GM18870 (cell line): ENCODE measurements at regions not wholly inside any gene's neighbourhood (a gene's known extent, or its start where the extent isn't known, plus 50 kb on each side); places are given as distances from the start of the nearest gene placed in this dataset.
"Not testable (repeated sequence)": the region's sequence is repeated elsewhere in the genome, so short reads cannot be mapped to it uniquely, and the experiment has no call there.

Experiments used
- ATAC-seq: cut with Tn5 transposase; IDR thresholded peaks from one replicate; pipeline ENCODE4 v1.9.1; 2021; ENCODE audit warnings: moderate library complexity; ENCODE audit not compliant: unreplicated experiment

DNA sequence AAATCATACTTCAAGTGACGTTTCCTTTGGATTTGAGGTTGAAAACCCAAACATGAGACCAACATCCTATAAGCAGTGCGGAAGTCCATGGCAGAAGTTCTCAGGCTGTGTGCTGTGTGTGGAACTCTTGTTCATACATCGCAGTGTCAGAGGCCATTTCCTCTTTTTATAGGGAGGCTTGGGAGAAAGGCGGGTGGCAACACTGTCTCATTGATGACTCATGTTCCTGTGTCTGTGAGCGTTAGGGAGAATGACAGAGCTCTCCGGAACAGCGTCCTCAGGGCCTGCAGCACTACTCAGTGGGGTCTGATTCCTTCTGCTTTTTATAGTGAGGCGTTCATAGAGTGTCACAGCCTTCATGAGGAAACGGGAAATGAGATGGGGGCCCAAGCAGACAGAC lies 98.8 kb upstream of the BASP1 start:
- peak; percentile 78 for ATAC-seq

- no peak for ATAC-seq
Measured at GRCh38 chr5:17120209-17120608, 97.2 kb upstream of the BASP1 start.

DNA sequence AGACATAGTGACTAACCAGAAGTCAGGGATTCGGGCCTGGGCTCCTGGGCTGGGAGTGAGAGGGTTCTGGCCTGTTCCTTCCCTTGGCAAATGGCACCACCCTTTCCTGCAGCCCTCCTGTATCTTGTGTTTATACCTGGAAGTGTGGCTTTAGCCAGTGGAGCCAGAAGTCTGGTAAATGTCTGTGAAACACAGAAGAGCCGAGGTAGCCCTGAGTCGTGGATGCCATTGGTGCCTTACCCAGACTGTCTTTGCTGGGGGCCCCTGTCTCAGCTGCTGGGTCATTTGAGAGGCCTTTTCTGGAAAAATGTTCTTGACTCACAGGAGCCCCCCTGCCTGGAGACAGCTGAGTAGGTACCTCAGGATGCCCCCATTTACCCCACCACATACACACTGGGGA lies 95.7 kb upstream of the BASP1 start:
- no peak for ATAC-seq

GRCh38 chr5:17123010-17123409 lies 94.4 kb upstream of the BASP1 start:
- ATAC-seq: no peak

DNA sequence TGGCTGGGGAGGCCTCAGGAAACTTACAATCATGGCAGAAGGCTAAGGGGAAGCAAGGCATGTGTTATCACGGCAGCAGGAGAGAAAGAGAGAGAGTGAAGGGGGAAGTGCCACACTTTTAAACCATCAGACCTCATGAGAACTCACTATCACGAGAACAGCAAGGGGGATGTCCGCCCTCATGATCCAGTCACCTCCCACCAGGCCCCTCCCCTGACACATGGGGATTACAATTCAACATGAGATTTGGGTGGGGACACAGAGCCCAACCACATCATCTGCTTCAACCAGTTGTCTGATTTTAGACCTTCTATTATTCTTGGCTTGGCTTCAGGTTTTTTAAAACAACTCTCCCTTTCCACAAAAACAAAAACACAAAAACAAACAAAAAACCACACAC lies 93.7 kb upstream of the BASP1 start:
- not testable (repeated sequence) for ATAC-seq

DNA sequence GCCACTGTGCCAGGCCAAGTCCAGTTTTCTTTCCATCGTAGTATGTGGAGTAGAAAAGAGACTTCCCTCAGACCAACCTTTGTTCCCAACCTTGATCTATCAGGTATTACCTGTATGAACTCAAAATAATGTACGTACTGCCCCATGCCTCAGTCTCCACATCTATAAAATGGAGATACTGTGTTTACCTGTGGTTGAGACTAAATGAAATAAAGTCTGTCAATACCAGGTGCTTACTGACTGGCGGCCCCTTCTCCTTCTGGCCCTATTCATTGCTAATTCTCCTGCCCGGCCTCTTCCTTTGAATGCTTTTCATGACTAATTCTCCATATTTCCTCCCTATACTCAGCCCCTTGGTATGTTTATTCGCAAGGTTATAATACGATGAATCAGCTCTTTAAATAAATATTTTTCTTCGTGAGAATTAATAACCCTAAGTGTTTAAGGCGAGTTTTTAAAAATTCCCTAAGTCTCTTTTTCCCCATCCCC lies 89.6 kb upstream of the BASP1 start:
- ATAC-seq: no peak

- ATAC-seq: no peak
Measured at GRCh38 chr5:17129093-17129849, 88.2 kb upstream of the BASP1 start.

- ATAC-seq: not testable (repeated sequence)
Measured at GRCh38 chr5:17130302-17130701, 87.1 kb upstream of the BASP1 start.

DNA sequence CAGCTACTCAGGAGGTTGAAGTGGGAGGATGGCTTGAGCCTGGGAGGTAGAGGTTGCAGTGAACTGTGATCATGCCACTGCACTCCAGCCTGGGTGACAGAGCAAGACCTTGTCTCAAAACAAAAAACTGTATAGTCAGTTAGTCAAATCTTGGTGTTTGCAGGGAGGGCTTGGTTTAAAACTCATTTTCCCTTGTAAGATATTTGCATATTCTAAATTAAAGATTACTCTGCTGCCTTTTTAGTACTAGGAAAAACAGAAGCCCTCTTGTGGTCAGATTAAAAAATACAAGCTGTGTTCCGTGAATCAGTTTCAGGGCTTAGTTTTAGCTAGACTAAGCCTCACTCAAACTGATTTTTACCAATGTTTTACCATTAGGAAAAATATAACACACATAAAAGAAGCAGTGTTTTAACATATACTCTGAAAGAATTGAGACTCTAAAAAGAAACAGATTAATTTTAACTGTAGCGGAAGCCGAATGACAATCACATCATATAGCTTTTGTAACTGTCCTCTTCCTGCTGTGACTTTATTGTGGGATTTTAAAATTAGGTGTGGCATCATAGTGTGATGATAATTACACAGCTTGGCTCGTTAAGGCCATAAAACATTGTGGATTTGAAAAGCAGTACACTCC lies 84.9 kb upstream of the BASP1 start:
- peak; percentile 70 for ATAC-seq

GRCh38 chr5:17135050-17135449 lies 82.4 kb upstream of the BASP1 start:
- ATAC-seq: no peak

DNA sequence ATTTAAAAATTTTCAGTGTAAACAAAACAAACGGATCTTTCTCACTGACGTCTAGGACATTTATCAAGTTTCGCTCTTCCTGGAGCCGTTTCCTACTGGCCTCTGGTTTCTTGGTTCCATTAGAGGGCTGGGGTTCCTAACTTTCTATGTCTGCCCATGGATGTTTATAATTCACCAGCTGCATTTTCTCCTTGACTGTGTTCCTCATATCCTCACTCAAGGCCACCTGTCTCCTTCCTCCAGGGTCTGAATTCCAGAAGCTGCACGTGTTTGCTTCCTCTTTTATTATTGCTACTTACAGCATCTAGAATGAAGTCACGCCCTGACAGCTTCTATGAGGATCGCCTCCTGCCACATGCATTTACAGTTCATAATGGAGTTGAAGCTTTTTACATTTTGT lies 74.1 kb upstream of the BASP1 start:
- no peak for ATAC-seq

GRCh38 chr5:17146280-17146841 lies 71.1 kb upstream of the BASP1 start:
- no peak for ATAC-seq

- no peak for ATAC-seq
Measured at GRCh38 chr5:17147170-17147569, 70.3 kb upstream of the BASP1 start.

GRCh38 chr5:17147617-17148016 lies 69.8 kb upstream of the BASP1 start:
- ATAC-seq: no peak

DNA sequence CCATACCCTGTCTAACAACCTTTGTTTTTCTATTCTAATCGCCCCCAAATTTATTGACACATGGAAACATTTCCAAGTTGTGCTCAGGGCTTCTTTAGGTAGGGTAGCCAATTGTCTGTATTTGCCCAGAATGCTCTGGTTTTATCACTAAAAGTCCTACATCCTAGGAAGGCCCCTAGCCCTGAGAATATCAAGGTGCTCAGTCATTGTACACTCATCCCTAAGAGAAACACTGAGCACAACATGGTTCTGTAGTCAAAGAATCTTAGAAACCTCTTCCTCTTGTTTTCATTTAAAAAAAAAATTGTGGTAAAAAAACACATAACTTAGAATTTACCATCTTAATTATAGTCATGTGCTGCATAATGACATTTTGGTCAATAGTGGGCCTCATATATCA lies 69.0 kb upstream of the BASP1 start:
- no peak for ATAC-seq

GRCh38 chr5:17149786-17150185 lies 67.6 kb upstream of the BASP1 start:
- ATAC-seq: no peak

DNA sequence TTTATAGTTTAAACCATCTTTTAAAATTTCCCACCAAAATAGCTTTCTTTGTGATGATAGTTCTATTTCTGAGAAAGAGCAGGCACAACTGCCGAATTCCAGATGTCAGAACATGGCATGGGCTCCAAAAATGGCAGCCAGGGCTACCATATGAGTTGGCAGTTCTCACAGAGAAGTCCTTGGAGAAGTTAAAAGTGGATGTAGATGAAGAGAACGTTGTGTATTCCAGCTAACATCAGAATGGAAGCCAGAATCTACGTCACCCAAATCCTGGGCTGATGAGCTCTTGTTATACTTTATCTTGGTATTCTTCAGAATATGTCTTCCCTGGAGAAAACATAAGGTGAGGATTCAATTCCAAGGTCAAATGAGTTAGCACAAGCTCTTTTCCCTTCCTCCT lies 66.9 kb upstream of the BASP1 start:
- ATAC-seq: no peak

DNA sequence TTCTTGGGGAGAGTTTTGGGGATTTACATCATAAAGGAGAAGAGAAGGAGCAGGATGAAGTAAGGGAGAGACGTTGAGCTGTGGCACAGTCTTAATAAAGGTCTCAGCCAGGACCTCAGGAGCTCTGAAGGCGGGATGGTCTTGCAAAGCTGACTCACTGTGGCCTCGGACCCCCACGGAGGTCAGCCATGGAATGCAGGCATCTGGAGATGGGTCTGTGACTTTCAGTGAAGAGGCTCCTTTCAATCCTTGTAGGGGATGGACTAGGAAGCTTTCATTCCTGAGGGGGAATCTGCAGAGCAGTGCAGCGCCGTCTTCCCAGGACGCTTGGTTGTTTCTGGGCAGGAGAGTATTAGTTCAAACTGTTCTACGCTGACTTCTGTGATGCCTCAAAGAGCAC lies 65.7 kb upstream of the BASP1 start:
- no peak for ATAC-seq

- no peak for ATAC-seq
Measured at GRCh38 chr5:17154211-17154996, 63.0 kb upstream of the BASP1 start.

GRCh38 chr5:17156463-17156862 lies 61.0 kb upstream of the BASP1 start:
- ATAC-seq: no peak

DNA sequence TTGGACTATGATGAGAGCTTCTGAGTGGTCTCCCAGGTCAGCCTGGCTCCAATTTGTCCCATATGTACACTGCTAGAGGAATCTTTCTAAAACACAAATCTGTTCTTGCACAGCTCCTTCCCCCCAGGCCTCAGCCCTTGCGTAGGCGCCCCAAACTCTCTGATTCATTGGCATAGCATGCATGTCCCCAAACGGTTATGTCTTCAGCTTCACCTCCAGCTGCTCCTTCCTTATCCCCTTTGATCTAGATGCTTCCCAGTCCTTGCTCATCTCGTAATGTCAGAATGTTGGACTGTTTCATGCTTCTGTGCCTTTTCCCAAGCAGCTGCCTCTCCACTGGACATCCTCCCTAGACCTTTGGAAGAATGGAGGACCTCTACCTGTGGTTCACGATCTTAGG lies 60.1 kb upstream of the BASP1 start:
- no peak for ATAC-seq
